ENCODE measurements at regions not wholly inside any gene's neighbourhood (a gene's known extent, or its start where the extent isn't known, plus 50 kb on each side); places are given as distances from the start of the nearest gene placed in this dataset.

- Histone ChIP-seq H3K4me1 (ENCODE audit: control insufficient read depth in 1 of 2, insufficient read depth in 2 of 2, low read depth in 1 of 2, low read length in 1 of 2) (no peaks in the 10 kb centered on the region), H3K27ac (ENCODE audit: low read depth in 2 of 2, low read length in 1 of 2) (no peak overlapping the region), H3K4me3 (ENCODE audit: low read depth in 2 of 2, low read length in 1 of 2) (no peak overlapping the region), H3K9me2 (no peaks in the 10 kb centered on the region), H3K4me2 (no peak overlapping the region), H3K27me3 (ENCODE audit: insufficient read depth) (no peaks in the 10 kb centered on the region; the same call in 1 of the 2 replicates), H3K9me3 (no peaks in the 10 kb centered on the region), H3F3A (replicated peaks; ENCODE audit: insufficient read depth) (no peaks in the 10 kb centered on the region), H3K79me2 (ENCODE audit: insufficient read depth) (no peaks in the 10 kb centered on the region), H4K20me1 (ENCODE audit: insufficient read depth) (no peaks in the 10 kb centered on the region), H2AFZ (ENCODE audit: low read depth) (no peak overlapping the region), H3K36me3 (replicated peaks in 1 of 2; ENCODE audit: control insufficient read depth in 1 of 2, insufficient read depth in 2 of 2, low read length in 1 of 2) (no peaks in the 10 kb centered on the region), H3K9ac (no peak overlapping the region)
- ChIA-PET CTCF (no interaction called here), POLR2A (no interaction called here)
- no peak for DNase-seq
- whole genome bisulfite sequencing (ENCODE audit: low lambda C conversion rate) = 45% methylated on average over 8 of the region's 8 CpGs
- TF ChIP-seq GATA2 (CRISPR knock-in tag; IDR thresholded peaks at IDR 0.05) (no peak), NRF1 (IDR thresholded peaks at IDR 0.05; ENCODE audit: low read depth, low read length) (no peak), EZH2phosphoT487 (IDR thresholded peaks at IDR 0.05; ENCODE audit: borderline replicate concordance, low read depth) (no peak), RCOR1 (IDR thresholded peaks at IDR 0.05; ENCODE audit: low read length) (no peak), REST (IDR thresholded peaks at IDR 0.05; ENCODE audit: low read depth, low read length) (no peak), CTCF (IDR thresholded peaks at IDR 0.05) (no peak), MAX (IDR thresholded peaks at IDR 0.05; ENCODE audit: low read depth) (no peak), SIN3A (IDR thresholded peaks at IDR 0.05; ENCODE audit: borderline replicate concordance, low read depth, low read length) (no peak), NFIC (IDR thresholded peaks at IDR 0.05; ENCODE audit: borderline replicate concordance) (no peak), PBX3 (IDR thresholded peaks at IDR 0.05) (no peak), EP300 (IDR thresholded peaks at IDR 0.05; ENCODE audit: borderline replicate concordance in 1 of 2, low read depth in 1 of 2, low read length in 1 of 2) (no peak), SMC3 (IDR thresholded peaks at IDR 0.05; ENCODE audit: low read depth, low read length) (no peak), MEF2A (IDR thresholded peaks at IDR 0.05; ENCODE audit: borderline replicate concordance, low read depth) (no peak), YY1 (IDR thresholded peaks at IDR 0.05; ENCODE audit: low read depth) (no peak), TEAD4 (IDR thresholded peaks at IDR 0.05; ENCODE audit: borderline replicate concordance, insufficient read depth) (no peak), FOXM1 (IDR thresholded peaks at IDR 0.05; ENCODE audit: low read depth) (no peak), JUND (IDR thresholded peaks at IDR 0.05) (no peak)
Observed at GRCh38 chr2:236976266-236977062, 109.2 kb upstream of the COPS8 start.
